WTC11 (cell line): ENCODE measurements at regions not wholly inside any gene's neighbourhood (a gene's known extent, or its start where the extent isn't known, plus 50 kb on each side); places are given as distances from the start of the nearest gene placed in this dataset.

Experiments used
- ATAC-seq: fragments of 200-7000 bp; cut with Tn5 transposase; 2 replicates; pipeline ENCODE4 v1.10.0; 2021; ENCODE audit warnings: mild to moderate bottlenecking, moderate library complexity
- CTCF ChIA-PET: fragments of 300-600 bp; sonication (Branson Sonifier 250); formaldehyde crosslinking; loops from one replicate; lab custom pipeline; 2021; ENCODE audit warnings: antibody characterized with exemption; lab: Charles Lee
- POLR2A ChIA-PET: fragments of 350-600 bp; sonication (Branson Sonifier 250); formaldehyde crosslinking; loops from one replicate; lab custom pipeline; 2021; ENCODE audit warnings: antibody characterized with exemption; lab: Charles Lee
- DNase-seq: peaks from one replicate; pipeline ENCODE4 v3.0.0; 2021; ENCODE audit warnings: low spot score
- H3K27ac Mint-ChIP-seq: 2 replicates; pipeline ENCODE4 v1.8.0; 2021; ENCODE audit warnings: mixed read lengths
- H3K27me3 Mint-ChIP-seq: 2 replicates; pipeline ENCODE4 v1.8.0; 2021; ENCODE audit warnings: low read depth, mild to moderate bottlenecking, moderate library complexity, mixed read lengths
- H3K36me3 Mint-ChIP-seq: 2 replicates; pipeline ENCODE4 v1.8.0; 2021; ENCODE audit warnings: mixed read lengths
- H3K4me1 Mint-ChIP-seq: 2 replicates; pipeline ENCODE4 v1.8.0; 2022; ENCODE audit warnings: mixed read lengths
- H3K4me3 Mint-ChIP-seq: 2 replicates; pipeline ENCODE4 v1.8.0; 2021; ENCODE audit warnings: mild to moderate bottlenecking, moderate library complexity, mixed read lengths
- H3K9me3 Mint-ChIP-seq: 2 replicates; pipeline ENCODE4 v1.8.0; 2021; ENCODE audit warnings: mixed read lengths
- ATF1 ChIP-seq: sonication (generic); formaldehyde crosslinking; IDR thresholded peaks from 2 replicates; pipeline ENCODE4 v1.8.1; 2023; ENCODE audit warnings: mild to moderate bottlenecking, moderate library complexity, missing genetic modification reagents
- ELF4 ChIP-seq: sonication (generic); formaldehyde crosslinking; IDR thresholded peaks from 2 replicates; pipeline ENCODE4 v1.8.1; 2022; ENCODE audit warnings: low read depth, mild to moderate bottlenecking, moderate library complexity, missing genetic modification reagents
- ETV6 ChIP-seq: sonication (generic); formaldehyde crosslinking; IDR thresholded peaks from 2 replicates; pipeline ENCODE4 v1.8.1; 2022; ENCODE audit warnings: mild to moderate bottlenecking, missing genetic modification reagents
- GTF2I ChIP-seq: fragments of 250-450 bp; sonication (Bioruptor Pico); conservative IDR thresholded peaks from 2 replicates; pipeline ENCODE4 v1.4.0; 2021; ENCODE audit warnings: mild to moderate bottlenecking
- JAZF1 ChIP-seq: fragments of 250-450 bp; sonication (Bioruptor Pico); IDR thresholded peaks from 2 replicates; pipeline ENCODE4 v1.9.0; 2021; ENCODE audit warnings: moderate library complexity, mild to moderate bottlenecking, inconsistent platforms
- KAT7 ChIP-seq: sonication (generic); formaldehyde crosslinking; IDR thresholded peaks from 2 replicates; pipeline ENCODE4 v1.8.1; 2023; ENCODE audit warnings: missing genetic modification reagents, mild to moderate bottlenecking, borderline replicate concordance
- MAX ChIP-seq: sonication (generic); formaldehyde crosslinking; IDR thresholded peaks from 2 replicates; pipeline ENCODE4 v1.8.0; 2022; ENCODE audit warnings: mild to moderate bottlenecking, missing genetic modification reagents
- NR3C1 ChIP-seq: sonication (generic); formaldehyde crosslinking; conservative IDR thresholded peaks from 2 replicates; pipeline ENCODE4 v1.8.1; 2023; ENCODE audit warnings: low read depth, mild to moderate bottlenecking, missing genetic modification reagents
- OVOL2 ChIP-seq: fragments of 250-450 bp; sonication (Bioruptor Pico); IDR thresholded peaks from 2 replicates; pipeline ENCODE4 v1.9.0; 2021; ENCODE audit warnings: mild to moderate bottlenecking, borderline replicate concordance
- SMAD4 ChIP-seq: sonication (generic); formaldehyde crosslinking; IDR thresholded peaks from 2 replicates; pipeline ENCODE4 v1.8.0; 2022; ENCODE audit warnings: mild to moderate bottlenecking, missing genetic modification reagents
- USF1 ChIP-seq: sonication (generic); formaldehyde crosslinking; IDR thresholded peaks from 2 replicates; pipeline ENCODE4 v1.8.0; 2022; ENCODE audit warnings: mild to moderate bottlenecking, missing genetic modification reagents
- USF2 ChIP-seq: sonication (generic); formaldehyde crosslinking; IDR thresholded peaks from 2 replicates; pipeline ENCODE4 v1.8.1; 2023; ENCODE audit warnings: mild to moderate bottlenecking, missing genetic modification reagents, moderate library complexity
- ZNF232 ChIP-seq: sonication (generic); formaldehyde crosslinking; IDR thresholded peaks from 2 replicates; pipeline ENCODE4 v1.8.0; 2022; ENCODE audit warnings: mild to moderate bottlenecking, missing genetic modification reagents
- ZNF396 ChIP-seq: fragments of 250-450 bp; sonication (Bioruptor Pico); IDR thresholded peaks from 2 replicates; pipeline ENCODE4 v1.8.0; 2021; ENCODE audit warnings: mild to moderate bottlenecking, moderate library complexity, borderline replicate concordance
- ZNF532 ChIP-seq: fragments of 250-450 bp; sonication (Bioruptor Pico); IDR thresholded peaks from 2 replicates; pipeline ENCODE4 v1.9.0; 2021; ENCODE audit warnings: mild to moderate bottlenecking, borderline replicate concordance
- ZNF671 ChIP-seq: fragments of 250-450 bp; sonication (Bioruptor Pico); IDR thresholded peaks from 2 replicates; pipeline ENCODE4 v1.8.0; 2021; ENCODE audit warnings: mild to moderate bottlenecking
- ZSCAN18 ChIP-seq: fragments of 250-450 bp; sonication (Bioruptor Pico); IDR thresholded peaks from 2 replicates; pipeline ENCODE4 v2.1.2; 2022; ENCODE audit warnings: mild to moderate bottlenecking, moderate library complexity
- TF ChIP-seq, protein P1 (sequence below): sonication (generic); formaldehyde crosslinking; IDR thresholded peaks from 2 replicates; pipeline ENCODE4 v1.8.1; 2022; ENCODE audit warnings: mild to moderate bottlenecking, missing genetic modification reagents, moderate library complexity, borderline replicate concordance
- TF ChIP-seq, protein P2 (sequence below): sonication (generic); formaldehyde crosslinking; conservative IDR thresholded peaks from 2 replicates; pipeline ENCODE4 v1.8.1; 2023; ENCODE audit warnings: mild to moderate bottlenecking, low read depth, missing genetic modification reagents, moderate library complexity
- TF ChIP-seq, protein P3 (sequence below): sonication (generic); formaldehyde crosslinking; IDR thresholded peaks from 2 replicates; pipeline ENCODE4 v1.8.1; 2022; ENCODE audit warnings: missing genetic modification reagents, borderline replicate concordance

DNA sequence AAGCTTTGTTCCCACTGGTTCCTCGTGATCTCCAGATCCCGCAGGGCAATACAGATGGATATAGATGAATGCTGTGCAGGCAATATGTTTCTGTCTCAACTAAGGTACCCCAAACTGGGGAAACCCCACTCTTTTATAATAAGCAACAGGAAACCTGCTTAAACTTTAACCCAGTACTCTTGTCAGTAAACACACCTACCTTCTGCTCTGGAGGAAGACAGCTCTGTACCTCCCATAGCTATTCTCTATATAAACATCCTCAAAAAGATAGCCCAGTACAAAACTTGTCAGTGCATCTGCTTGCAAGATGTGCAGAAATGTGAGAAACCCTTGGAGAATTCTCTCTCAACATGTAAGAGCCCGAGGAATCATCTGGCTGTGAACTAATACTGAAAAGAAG lies 583.6 kb downstream of the OLFM4 start:
- TF ChIP-seq SMAD4 (CRISPR knock-in tag) = no peak
- TF ChIP-seq KAT7 = no peak
- no peak for TF ChIP-seq GTF2I (CRISPR knock-in tag)
- TF ChIP-seq JAZF1 (CRISPR knock-in tag) = no peak
- no peak for TF ChIP-seq ETV6
- TF ChIP-seq, protein P1, sequence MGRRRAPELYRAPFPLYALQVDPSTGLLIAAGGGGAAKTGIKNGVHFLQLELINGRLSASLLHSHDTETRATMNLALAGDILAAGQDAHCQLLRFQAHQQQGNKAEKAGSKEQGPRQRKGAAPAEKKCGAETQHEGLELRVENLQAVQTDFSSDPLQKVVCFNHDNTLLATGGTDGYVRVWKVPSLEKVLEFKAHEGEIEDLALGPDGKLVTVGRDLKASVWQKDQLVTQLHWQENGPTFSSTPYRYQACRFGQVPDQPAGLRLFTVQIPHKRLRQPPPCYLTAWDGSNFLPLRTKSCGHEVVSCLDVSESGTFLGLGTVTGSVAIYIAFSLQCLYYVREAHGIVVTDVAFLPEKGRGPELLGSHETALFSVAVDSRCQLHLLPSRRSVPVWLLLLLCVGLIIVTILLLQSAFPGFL (CRISPR knock-in tag) = no peak
- no peak for TF ChIP-seq ELF4
- no peak for TF ChIP-seq ZNF671
- TF ChIP-seq ZNF232 (CRISPR knock-in tag) = no peak
- no peak for TF ChIP-seq USF2 (CRISPR knock-in tag)
- TF ChIP-seq, protein P2, sequence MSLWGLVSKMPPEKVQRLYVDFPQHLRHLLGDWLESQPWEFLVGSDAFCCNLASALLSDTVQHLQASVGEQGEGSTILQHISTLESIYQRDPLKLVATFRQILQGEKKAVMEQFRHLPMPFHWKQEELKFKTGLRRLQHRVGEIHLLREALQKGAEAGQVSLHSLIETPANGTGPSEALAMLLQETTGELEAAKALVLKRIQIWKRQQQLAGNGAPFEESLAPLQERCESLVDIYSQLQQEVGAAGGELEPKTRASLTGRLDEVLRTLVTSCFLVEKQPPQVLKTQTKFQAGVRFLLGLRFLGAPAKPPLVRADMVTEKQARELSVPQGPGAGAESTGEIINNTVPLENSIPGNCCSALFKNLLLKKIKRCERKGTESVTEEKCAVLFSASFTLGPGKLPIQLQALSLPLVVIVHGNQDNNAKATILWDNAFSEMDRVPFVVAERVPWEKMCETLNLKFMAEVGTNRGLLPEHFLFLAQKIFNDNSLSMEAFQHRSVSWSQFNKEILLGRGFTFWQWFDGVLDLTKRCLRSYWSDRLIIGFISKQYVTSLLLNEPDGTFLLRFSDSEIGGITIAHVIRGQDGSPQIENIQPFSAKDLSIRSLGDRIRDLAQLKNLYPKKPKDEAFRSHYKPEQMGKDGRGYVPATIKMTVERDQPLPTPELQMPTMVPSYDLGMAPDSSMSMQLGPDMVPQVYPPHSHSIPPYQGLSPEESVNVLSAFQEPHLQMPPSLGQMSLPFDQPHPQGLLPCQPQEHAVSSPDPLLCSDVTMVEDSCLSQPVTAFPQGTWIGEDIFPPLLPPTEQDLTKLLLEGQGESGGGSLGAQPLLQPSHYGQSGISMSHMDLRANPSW (CRISPR knock-in tag) = no peak
- TF ChIP-seq, protein P3, sequence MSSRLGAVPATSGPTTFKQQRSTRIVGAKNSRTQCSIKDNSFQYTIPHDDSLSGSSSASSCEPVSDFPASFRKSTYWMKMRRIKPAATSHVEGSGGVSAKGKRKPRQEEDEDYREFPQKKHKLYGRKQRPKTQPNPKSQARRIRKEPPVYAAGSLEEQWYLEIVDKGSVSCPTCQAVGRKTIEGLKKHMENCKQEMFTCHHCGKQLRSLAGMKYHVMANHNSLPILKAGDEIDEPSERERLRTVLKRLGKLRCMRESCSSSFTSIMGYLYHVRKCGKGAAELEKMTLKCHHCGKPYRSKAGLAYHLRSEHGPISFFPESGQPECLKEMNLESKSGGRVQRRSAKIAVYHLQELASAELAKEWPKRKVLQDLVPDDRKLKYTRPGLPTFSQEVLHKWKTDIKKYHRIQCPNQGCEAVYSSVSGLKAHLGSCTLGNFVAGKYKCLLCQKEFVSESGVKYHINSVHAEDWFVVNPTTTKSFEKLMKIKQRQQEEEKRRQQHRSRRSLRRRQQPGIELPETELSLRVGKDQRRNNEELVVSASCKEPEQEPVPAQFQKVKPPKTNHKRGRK (CRISPR knock-in tag) = no peak
- TF ChIP-seq ZNF396 = no peak
- no peak for TF ChIP-seq ZNF532 (CRISPR knock-in tag)
- TF ChIP-seq OVOL2 (CRISPR knock-in tag) = no peak
- no peak for TF ChIP-seq USF1
- no peak for TF ChIP-seq ATF1 (CRISPR knock-in tag)
- no peak for TF ChIP-seq ZSCAN18 (CRISPR knock-in tag)
- no peak for TF ChIP-seq NR3C1 (CRISPR knock-in tag)
- no peak for TF ChIP-seq MAX (CRISPR knock-in tag)
- H3K4me3 Mint-ChIP-seq = no peak overlapping the region
- ChIA-PET POLR2A (no interaction called here), CTCF (interaction anchor here (0.8 to 1.3 kb wide), 3 partner anchors 83 to 362 kb away, joined by 3 to 5 read pairs (median 4); no protein-coding TSS in a partner anchor)
- no peak overlapping the region for H3K27ac Mint-ChIP-seq
- H3K4me1 Mint-ChIP-seq = peaks cover 6% of the 10 kb centered on the region
- DNase-seq (no peak), ATAC-seq (no peak)
- H3K9me3 Mint-ChIP-seq = no peaks in the 10 kb centered on the region
- H3K36me3 Mint-ChIP-seq = no peaks in the 10 kb centered on the region
- H3K27me3 Mint-ChIP-seq = no peaks in the 10 kb centered on the region
